Activated naive CD8-positive, alpha-beta T cell treated with anti-CD3 and anti-CD28 coated beads, Interleukin-2, amount 10 ng/mL, durations not matched to agents 7 days and 5 days (primary cell): ENCODE measurements at regions not wholly inside any gene's neighbourhood (a gene's known extent, or its start where the extent isn't known, plus 50 kb on each side); places are given as distances from the start of the nearest gene placed in this dataset.

Experiments used
- ATAC-seq: fragments of 150-1000 bp; cut with Tn5 transposase; one replicate; pipeline ENCODE4 v1.10.0; 2021; ENCODE audit warnings: low read depth, moderate library complexity
- POLR2A ChIA-PET: fragments of 350-600 bp; sonication (Branson Sonifier 250); formaldehyde crosslinking; loops from one replicate; lab custom pipeline; 2021; ENCODE audit warnings: antibody characterized with exemption; lab: Charles Lee
- DNase-seq: peaks from one replicate; pipeline ENCODE4 v3.0.0; 2021
- H3K27ac Mint-ChIP-seq: one replicate; pipeline ENCODE4 v1.8.0; 2022; ENCODE audit warnings: mild to moderate bottlenecking, mixed read lengths
- H3K27me3 Mint-ChIP-seq: one replicate; pipeline ENCODE4 v1.8.0; 2022; ENCODE audit warnings: mild to moderate bottlenecking, moderate library complexity, mixed read lengths
- H3K36me3 Mint-ChIP-seq: one replicate; pipeline ENCODE4 v1.8.0; 2021; ENCODE audit warnings: mild to moderate bottlenecking, mixed read lengths
- H3K4me1 Mint-ChIP-seq: one replicate; pipeline ENCODE4 v1.8.0; 2021; ENCODE audit warnings: mixed read lengths
- H3K4me3 Mint-ChIP-seq: one replicate; pipeline ENCODE4 v1.8.0; 2022; ENCODE audit warnings: mild to moderate bottlenecking, moderate library complexity, mixed read lengths
- H3K9me3 Mint-ChIP-seq: one replicate; pipeline ENCODE4 v1.8.0; 2021; ENCODE audit warnings: mixed read lengths

- H3K4me3 Mint-ChIP-seq, result no peak overlapping the region
- ATAC-seq, result no peak
- H3K4me1 Mint-ChIP-seq, result no peaks in the 10 kb centered on the region
- POLR2A ChIA-PET, result no interaction called here
- H3K27ac Mint-ChIP-seq, result no peak overlapping the region
- H3K27me3 Mint-ChIP-seq, result no peaks in the 10 kb centered on the region
- no peaks in the 10 kb centered on the region for H3K36me3 Mint-ChIP-seq
- no peak for DNase-seq
- H3K9me3 Mint-ChIP-seq, result peaks cover 3% of the 10 kb centered on the region
Measured at GRCh38 chr5:24428345-24428744, 216.4 kb downstream of the CDH10 start.

GRCh38 chr5:24433555-24433954, 211.2 kb downstream of the CDH10 start:
- Mint-ChIP-seq H3K27ac (no peak overlapping the region), H3K36me3 (no peaks in the 10 kb centered on the region), H3K4me1 (no peaks in the 10 kb centered on the region), H3K4me3 (no peak overlapping the region), H3K9me3 (peaks cover 6% of the 10 kb centered on the region), H3K27me3 (no peaks in the 10 kb centered on the region)
- no peak for DNase-seq
- POLR2A ChIA-PET, result no interaction called here
- no peak for ATAC-seq
